K562 (cell line): ENCODE measurements at regions not wholly inside any gene's neighbourhood (a gene's known extent, or its start where the extent isn't known, plus 50 kb on each side); places are given as distances from the start of the nearest gene placed in this dataset.

Source experiments
- ATF3 ChIP-seq, 2 experiments: fragments of 450-650 bp in 1 of 2; sonication (generic) in 1 of 2; formaldehyde crosslinking in 1 of 2; IDR thresholded peaks in 1 of 2; conservative IDR thresholded peaks in 1 of 2; 2 replicates each; pipeline versions ENCODE4 v1.6.1 to v1.8.1; 2016 to 2023; ENCODE audit warnings: mild to moderate bottlenecking in 2 of 2, moderate library complexity in 2 of 2, inconsistent platforms in 1 of 2, missing genetic modification reagents in 1 of 2
- BCL6 ChIP-seq: fragments of 250-450 bp; sonication (Bioruptor Pico); IDR thresholded peaks from 2 replicates; pipeline ENCODE4 v1.4.0; 2020
- CSDE1 ChIP-seq, 2 experiments: fragments of 450-650 bp; IDR thresholded peaks; 2 replicates each; pipeline ENCODE4 v1.6.1; 2016; ENCODE audit warnings: mild to moderate bottlenecking in 1 of 2
- ILF3 ChIP-seq: fragments of 450-650 bp; IDR thresholded peaks from 2 replicates; pipeline ENCODE4 v1.6.1; 2018; ENCODE audit warnings: antibody characterized with exemption, mild to moderate bottlenecking, moderate library complexity, borderline replicate concordance
- IRF2 ChIP-seq: sonication (generic); formaldehyde crosslinking; IDR thresholded peaks from 2 replicates; pipeline ENCODE4 v1.8.1; 2022; ENCODE audit warnings: mild to moderate bottlenecking, missing genetic modification reagents
- KAT8 ChIP-seq: fragments of 450-650 bp; IDR thresholded peaks from 2 replicates; pipeline ENCODE4 v1.6.1; 2016; ENCODE audit warnings: low read depth, mild to moderate bottlenecking
- KLF13 ChIP-seq: fragments of 450-650 bp; IDR thresholded peaks from 2 replicates; pipeline ENCODE4 v1.6.1; 2016; ENCODE audit warnings: missing genetic modification characterization, low read depth, mild to moderate bottlenecking, missing compliant biosample characterization, moderate library complexity, borderline replicate concordance
- MAFK ChIP-seq: IDR thresholded peaks from 2 replicates; pipeline ENCODE4 v1.6.1; 2011; ENCODE audit warnings: low read length, improper control_type of control experiment
- SP1 ChIP-seq: sonication (generic); formaldehyde crosslinking; IDR thresholded peaks from 2 replicates; pipeline ENCODE4 v1.8.1; 2022; ENCODE audit warnings: mild to moderate bottlenecking, missing genetic modification reagents
- TCF3 ChIP-seq: sonication (generic); formaldehyde crosslinking; IDR thresholded peaks from 2 replicates; pipeline ENCODE4 v1.4.0; 2020; ENCODE audit warnings: mild to moderate bottlenecking, missing genetic modification reagents
- TGIF2 ChIP-seq: sonication (generic); formaldehyde crosslinking; IDR thresholded peaks from 2 replicates; pipeline ENCODE4 v1.8.1; 2022; ENCODE audit warnings: mild to moderate bottlenecking, missing genetic modification reagents, moderate library complexity
- ZNF133 ChIP-seq: fragments of 250-450 bp; sonication (Bioruptor Pico); IDR thresholded peaks from 2 replicates; pipeline ENCODE4 v1.4.0; 2020; ENCODE audit warnings: mild to moderate bottlenecking
- ZNF717 ChIP-seq: fragments of 250-450 bp; sonication (Bioruptor Pico); IDR thresholded peaks from 2 replicates; pipeline ENCODE4 v1.5.0; 2021
- TF ChIP-seq, protein P1 (sequence below): sonication (generic); formaldehyde crosslinking; IDR thresholded peaks from 2 replicates; pipeline ENCODE4 v1.8.0; 2023; ENCODE audit warnings: missing genetic modification reagents, mild to moderate bottlenecking, borderline replicate concordance
- TF ChIP-seq, protein P2 (sequence below), 2 experiments: fragments of 200-800 bp in 1 of 2; sonication (Bioruptor generic) in 1 of 2; sonication (generic) in 1 of 2; formaldehyde crosslinking in 1 of 2; IDR thresholded peaks in 1 of 2; conservative IDR thresholded peaks in 1 of 2; 2 replicates each; pipeline versions ENCODE4 v1.5.0 to v1.6.1; 2016 to 2020; ENCODE audit warnings: missing compliant biosample characterization in 1 of 2, missing genetic modification characterization in 1 of 2, missing genetic modification reagents in 1 of 2

DNA sequence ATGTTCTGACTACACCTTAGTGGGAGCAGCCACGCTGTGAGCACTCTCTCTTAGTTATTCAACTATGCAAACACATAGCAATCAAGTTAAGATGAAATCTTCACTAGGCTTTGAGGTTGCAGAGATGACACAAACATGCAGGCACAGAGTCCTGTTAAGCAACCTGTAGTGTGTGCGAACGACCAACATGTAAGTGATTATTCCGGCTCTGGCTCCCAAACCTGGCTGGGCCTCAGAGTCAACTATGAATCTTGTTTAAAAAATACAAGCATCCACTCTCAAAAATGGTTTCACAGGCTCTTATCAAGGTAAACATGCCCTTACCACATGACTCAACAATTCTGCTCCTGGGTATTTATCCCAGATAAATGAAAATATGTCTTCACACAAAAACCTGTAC lies 91.4 kb downstream of the IRS2 start (continued):
- TF ChIP-seq, protein P1, sequence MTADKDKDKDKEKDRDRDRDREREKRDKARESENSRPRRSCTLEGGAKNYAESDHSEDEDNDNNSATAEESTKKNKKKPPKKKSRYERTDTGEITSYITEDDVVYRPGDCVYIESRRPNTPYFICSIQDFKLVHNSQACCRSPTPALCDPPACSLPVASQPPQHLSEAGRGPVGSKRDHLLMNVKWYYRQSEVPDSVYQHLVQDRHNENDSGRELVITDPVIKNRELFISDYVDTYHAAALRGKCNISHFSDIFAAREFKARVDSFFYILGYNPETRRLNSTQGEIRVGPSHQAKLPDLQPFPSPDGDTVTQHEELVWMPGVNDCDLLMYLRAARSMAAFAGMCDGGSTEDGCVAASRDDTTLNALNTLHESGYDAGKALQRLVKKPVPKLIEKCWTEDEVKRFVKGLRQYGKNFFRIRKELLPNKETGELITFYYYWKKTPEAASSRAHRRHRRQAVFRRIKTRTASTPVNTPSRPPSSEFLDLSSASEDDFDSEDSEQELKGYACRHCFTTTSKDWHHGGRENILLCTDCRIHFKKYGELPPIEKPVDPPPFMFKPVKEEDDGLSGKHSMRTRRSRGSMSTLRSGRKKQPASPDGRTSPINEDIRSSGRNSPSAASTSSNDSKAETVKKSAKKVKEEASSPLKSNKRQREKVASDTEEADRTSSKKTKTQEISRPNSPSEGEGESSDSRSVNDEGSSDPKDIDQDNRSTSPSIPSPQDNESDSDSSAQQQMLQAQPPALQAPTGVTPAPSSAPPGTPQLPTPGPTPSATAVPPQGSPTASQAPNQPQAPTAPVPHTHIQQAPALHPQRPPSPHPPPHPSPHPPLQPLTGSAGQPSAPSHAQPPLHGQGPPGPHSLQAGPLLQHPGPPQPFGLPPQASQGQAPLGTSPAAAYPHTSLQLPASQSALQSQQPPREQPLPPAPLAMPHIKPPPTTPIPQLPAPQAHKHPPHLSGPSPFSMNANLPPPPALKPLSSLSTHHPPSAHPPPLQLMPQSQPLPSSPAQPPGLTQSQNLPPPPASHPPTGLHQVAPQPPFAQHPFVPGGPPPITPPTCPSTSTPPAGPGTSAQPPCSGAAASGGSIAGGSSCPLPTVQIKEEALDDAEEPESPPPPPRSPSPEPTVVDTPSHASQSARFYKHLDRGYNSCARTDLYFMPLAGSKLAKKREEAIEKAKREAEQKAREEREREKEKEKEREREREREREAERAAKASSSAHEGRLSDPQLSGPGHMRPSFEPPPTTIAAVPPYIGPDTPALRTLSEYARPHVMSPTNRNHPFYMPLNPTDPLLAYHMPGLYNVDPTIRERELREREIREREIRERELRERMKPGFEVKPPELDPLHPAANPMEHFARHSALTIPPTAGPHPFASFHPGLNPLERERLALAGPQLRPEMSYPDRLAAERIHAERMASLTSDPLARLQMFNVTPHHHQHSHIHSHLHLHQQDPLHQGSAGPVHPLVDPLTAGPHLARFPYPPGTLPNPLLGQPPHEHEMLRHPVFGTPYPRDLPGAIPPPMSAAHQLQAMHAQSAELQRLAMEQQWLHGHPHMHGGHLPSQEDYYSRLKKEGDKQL (CRISPR knock-in tag) = no peak
- TF ChIP-seq KAT8 (no peak), TCF3 (CRISPR knock-in tag) (peak; percentile 25; the same call in 1 of the 2 replicates), ATF3 (IDR thresholded peaks at IDR 0.05) (no peak), ATF3 (CRISPR knock-in tag; conservative IDR thresholded peaks at IDR 0.05) (no peak), ZNF133 (CRISPR knock-in tag) (no peak), TGIF2 (CRISPR knock-in tag) (no peak), CSDE1 (IDR thresholded peaks at IDR 0.05) (no peak), MAFK (peak; percentile 47; the same call in 1 of the 2 replicates), IRF2 (no peak), KLF13 (no peak), SP1 (CRISPR knock-in tag) (no peak), BCL6 (CRISPR knock-in tag) (no peak), ILF3 (no peak), ZNF717 (CRISPR knock-in tag) (no peak)
- TF ChIP-seq, protein P2, sequence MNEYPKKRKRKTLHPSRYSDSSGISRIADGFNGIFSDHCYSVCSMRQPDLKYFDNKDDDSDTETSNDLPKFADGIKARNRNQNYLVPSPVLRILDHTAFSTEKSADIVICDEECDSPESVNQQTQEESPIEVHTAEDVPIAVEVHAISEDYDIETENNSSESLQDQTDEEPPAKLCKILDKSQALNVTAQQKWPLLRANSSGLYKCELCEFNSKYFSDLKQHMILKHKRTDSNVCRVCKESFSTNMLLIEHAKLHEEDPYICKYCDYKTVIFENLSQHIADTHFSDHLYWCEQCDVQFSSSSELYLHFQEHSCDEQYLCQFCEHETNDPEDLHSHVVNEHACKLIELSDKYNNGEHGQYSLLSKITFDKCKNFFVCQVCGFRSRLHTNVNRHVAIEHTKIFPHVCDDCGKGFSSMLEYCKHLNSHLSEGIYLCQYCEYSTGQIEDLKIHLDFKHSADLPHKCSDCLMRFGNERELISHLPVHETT (CRISPR knock-in tag; conservative IDR thresholded peaks at IDR 0.05 in 1 of 2, IDR thresholded peaks at IDR 0.05 in 1 of 2) = no peak
